ENCODE measurements at regions not wholly inside any gene's neighbourhood (a gene's known extent, or its start where the extent isn't known, plus 50 kb on each side); places are given as distances from the start of the nearest gene placed in this dataset.

DNA sequence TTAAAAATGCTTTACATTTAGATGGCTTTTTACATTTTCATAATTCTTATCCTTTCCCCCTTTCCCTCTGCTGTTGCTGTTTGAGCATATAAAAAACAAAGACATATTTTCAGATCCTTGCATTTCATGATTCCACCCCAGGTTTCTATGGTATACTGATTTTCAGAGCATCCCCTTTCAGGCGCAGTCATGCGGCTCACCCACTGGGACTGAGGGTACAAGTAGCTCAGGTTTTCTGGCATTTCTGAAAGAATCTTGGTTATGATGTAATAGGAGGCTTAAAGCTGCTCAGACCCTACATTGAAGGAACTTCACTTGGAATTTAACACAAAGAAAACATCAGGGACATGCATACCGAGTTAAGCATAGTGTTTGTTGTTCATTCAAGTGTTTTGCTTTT is 310.8 kb downstream of the ETAA1 start:
- TF ChIP-seq ZC3H10 (CRISPR knock-in tag; IDR thresholded peaks at IDR 0.05) (no peak), TCF4 (CRISPR knock-in tag; IDR thresholded peaks at IDR 0.05; ENCODE audit: borderline replicate concordance) (no peak), ZFP3 (CRISPR knock-in tag; IDR thresholded peaks at IDR 0.05) (no peak), TOX (CRISPR knock-in tag; IDR thresholded peaks at IDR 0.05; ENCODE audit: borderline replicate concordance) (no peak), ZNF8 (CRISPR knock-in tag; IDR thresholded peaks at IDR 0.05) (no peak), ISL1 (CRISPR knock-in tag; IDR thresholded peaks at IDR 0.05) (no peak), RARB (CRISPR knock-in tag; IDR thresholded peaks at IDR 0.05) (no peak), ARNTL (CRISPR knock-in tag; IDR thresholded peaks at IDR 0.05; ENCODE audit: borderline replicate concordance, low read depth) (no peak), ZNF565 (CRISPR knock-in tag; conservative IDR thresholded peaks at IDR 0.05; ENCODE audit: low read depth) (no peak)
